Left ventricle myocardium inferior (tissue), 1 donor: ENCODE measurements at regions not wholly inside any gene's neighbourhood (a gene's known extent, or its start where the extent isn't known, plus 50 kb on each side); places are given as distances from the start of the nearest gene placed in this dataset.

Experiments used
- DNase-seq: peaks from one replicate; pipeline ENCODE4 v3.0.0-alpha.2; 2020
- H3K27ac ChIP-seq: fragments of 200-600 bp; replicated peaks from 2 replicates; pipeline ENCODE4 v1.8.0; 2021
- H3K27me3 ChIP-seq: fragments of 200-600 bp; 2 replicates; pipeline ENCODE4 v1.8.0; 2021; ENCODE audit warnings: low read depth
- H3K36me3 ChIP-seq: fragments of 200-600 bp; 2 replicates; pipeline ENCODE4 v1.8.0; 2021
- H3K4me1 ChIP-seq: fragments of 200-600 bp; 2 replicates; pipeline ENCODE4 v1.8.0; 2021
- H3K4me3 ChIP-seq: fragments of 200-600 bp; 2 replicates; pipeline ENCODE4 v1.8.0; 2021; ENCODE audit warnings: mild to moderate bottlenecking, moderate library complexity
- H3K9me3 ChIP-seq: fragments of 200-600 bp; replicated peaks from 2 replicates; pipeline ENCODE4 v1.8.0; 2021
- CTCF ChIP-seq: fragments of 200-600 bp; IDR thresholded peaks from 2 replicates; pipeline ENCODE4 v1.8.0; 2021; ENCODE audit warnings: antibody characterized with exemption, mild to moderate bottlenecking, borderline replicate concordance
- intact Hi-C: fragments of 100-400 bp; cut with micrococcal nuclease; formaldehyde crosslinking; loops from one replicate; pipeline ENCODE4 v1.11.0; 2022
- donor health status: DM: no; HTN: yes; CAD: no; lungs with severe emphysema.

GRCh38 chr10:130470973-130471372 lies 334.8 kb downstream of the GLRX3 start:
- no peak for DNase-seq
- Histone ChIP-seq H3K4me1 (no peaks in the 10 kb centered on the region), H3K4me3 (no peak overlapping the region), H3K36me3 (no peaks in the 10 kb centered on the region), H3K9me3 (peaks cover 31% of the 10 kb centered on the region), H3K27me3 (peaks cover 48% of the 10 kb centered on the region), H3K27ac (no peak overlapping the region)
- intact Hi-C loops = no loop called here
- TF ChIP-seq CTCF = no peak

GRCh38 chr10:130471486-130471885 lies 335.3 kb downstream of the GLRX3 start:
- no peak overlapping the region for H3K27ac ChIP-seq
- peaks cover 27% of the 10 kb centered on the region for H3K9me3 ChIP-seq
- no peak overlapping the region for H3K4me3 ChIP-seq
- H3K4me1 ChIP-seq = no peaks in the 10 kb centered on the region
- intact Hi-C loops = no loop called here
- no peak for DNase-seq
- H3K36me3 ChIP-seq = no peaks in the 10 kb centered on the region
- no peak for TF ChIP-seq CTCF
- H3K27me3 ChIP-seq = peaks cover 53% of the 10 kb centered on the region

DNA sequence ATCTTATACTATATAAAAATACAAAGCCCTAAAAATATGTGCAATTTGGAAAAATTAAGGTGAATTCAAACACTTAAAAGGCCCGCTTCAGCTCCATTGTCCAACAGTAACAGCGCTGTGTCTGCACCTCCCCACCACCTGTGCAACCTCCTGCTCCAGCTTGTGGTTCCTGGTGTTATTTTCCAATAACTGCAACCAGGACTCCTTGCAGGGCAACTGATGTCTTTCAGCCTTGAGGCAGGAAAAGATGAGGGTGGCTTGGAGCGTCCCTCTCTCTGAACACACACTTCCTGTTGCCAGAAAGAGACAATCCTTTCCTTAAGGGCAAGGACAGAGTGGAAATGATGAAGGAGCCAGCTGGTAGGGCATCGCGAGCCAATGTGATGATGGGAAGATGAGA lies 336.0 kb downstream of the GLRX3 start:
- H3K9me3 ChIP-seq = peaks cover 19% of the 10 kb centered on the region
- DNase-seq = no peak
- intact Hi-C loops = no loop called here

DNA sequence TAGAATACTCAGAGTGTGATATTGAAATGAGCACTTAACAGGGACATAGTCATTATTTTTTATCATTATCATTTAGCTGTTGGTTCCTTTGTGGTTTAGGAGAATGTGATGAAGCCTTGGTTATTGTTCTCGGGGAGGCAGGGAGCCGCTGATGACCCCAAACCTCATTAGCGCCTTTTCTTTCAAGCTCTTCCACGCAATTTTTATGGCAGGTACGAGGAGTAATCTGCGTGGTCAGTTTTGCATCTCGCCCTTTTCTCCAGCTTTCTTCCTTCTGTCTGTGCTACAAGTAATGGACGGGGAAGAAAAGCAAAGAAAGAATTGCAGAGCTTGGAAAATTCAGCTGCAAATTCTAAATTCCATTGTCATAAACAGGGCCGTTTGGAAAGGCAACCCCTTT lies 338.4 kb downstream of the GLRX3 start:
- Histone ChIP-seq H3K27me3 (peaks cover 74% of the 10 kb centered on the region), H3K9me3 (no peaks in the 10 kb centered on the region), H3K4me1 (no peaks in the 10 kb centered on the region), H3K36me3 (no peaks in the 10 kb centered on the region), H3K27ac (no peak overlapping the region), H3K4me3 (no peak overlapping the region)
- TF ChIP-seq CTCF = no peak
- no peak for DNase-seq
- intact Hi-C loops = no loop called here

More for the DNA sequence above, 336.0 kb downstream of the GLRX3 start:
- no peaks in the 10 kb centered on the region for H3K36me3 ChIP-seq
- H3K27ac ChIP-seq = no peak overlapping the region
- peaks cover 60% of the 10 kb centered on the region for H3K27me3 ChIP-seq
- no peak overlapping the region for H3K4me3 ChIP-seq
- TF ChIP-seq CTCF = no peak
- H3K4me1 ChIP-seq = no peaks in the 10 kb centered on the region

- peaks cover 84% of the 10 kb centered on the region for H3K27me3 ChIP-seq
- H3K9me3 ChIP-seq = no peaks in the 10 kb centered on the region
- no peaks in the 10 kb centered on the region for H3K4me1 ChIP-seq
- no peak overlapping the region for H3K4me3 ChIP-seq
- no peak for TF ChIP-seq CTCF
- H3K27ac ChIP-seq = no peak overlapping the region
- intact Hi-C loops = no loop called here
- DNase-seq = no peak
- H3K36me3 ChIP-seq = no peaks in the 10 kb centered on the region
Observed at GRCh38 chr10:130477360-130477759, 341.2 kb downstream of the GLRX3 start.

GRCh38 chr10:130479146-130479545 lies 343.0 kb downstream of the GLRX3 start:
- intact Hi-C loops = no loop called here
- no peak overlapping the region for H3K27ac ChIP-seq
- peaks cover 92% of the 10 kb centered on the region for H3K27me3 ChIP-seq
- no peaks in the 10 kb centered on the region for H3K9me3 ChIP-seq
- H3K4me3 ChIP-seq = no peak overlapping the region
- no peaks in the 10 kb centered on the region for H3K4me1 ChIP-seq
- no peaks in the 10 kb centered on the region for H3K36me3 ChIP-seq
- DNase-seq = no peak
- TF ChIP-seq CTCF = no peak
